ENCODE measurements at regions not wholly inside any gene's neighbourhood (a gene's known extent, or its start where the extent isn't known, plus 50 kb on each side); places are given as distances from the start of the nearest gene placed in this dataset.

- TF ChIP-seq POLR2A (IDR thresholded peaks at IDR 0.05) (no peak), CTCF (IDR thresholded peaks at IDR 0.05) (no peak)
These were observed 164.2 kb downstream of the PRL start for GRCh38 chr6:22132656-22133055.
